ENCODE measurements at regions not wholly inside any gene's neighbourhood (a gene's known extent, or its start where the extent isn't known, plus 50 kb on each side); places are given as distances from the start of the nearest gene placed in this dataset.
"Not testable (repeated sequence)": the region's sequence is repeated elsewhere in the genome, so short reads cannot be mapped to it uniquely, and the experiment has no call there.

GRCh38 chr2:17133052-17133671 lies 385.1 kb downstream of the RAD51AP2 start:
- Histone ChIP-seq H3K79me2 (ENCODE audit: low read length) (no peaks in the 10 kb centered on the region), H3K9me3 (replicated peaks; ENCODE audit: insufficient read depth, low read length) (no peaks in the 10 kb centered on the region), H3K4me2 (ENCODE audit: low read depth, low read length) (no peak overlapping the region), H3K4me3 (ENCODE audit: low read length) (no peak overlapping the region), H3K4me1 (ENCODE audit: low read length) (no peaks in the 10 kb centered on the region), H2AFZ (ENCODE audit: low read length) (no peak overlapping the region), H3K27ac (ENCODE audit: low read length) (no peak overlapping the region), H3K27me3 (replicated peaks; ENCODE audit: insufficient read depth, low read length) (no peaks in the 10 kb centered on the region), H3K9me2 (replicated peaks; ENCODE audit: insufficient read depth, low read length) (no peaks in the 10 kb centered on the region), H3K36me3 (replicated peaks; ENCODE audit: insufficient read depth, low read length) (no peaks in the 10 kb centered on the region), H4K20me1 (ENCODE audit: insufficient read depth, low read length) (no peaks in the 10 kb centered on the region), H3K9ac (ENCODE audit: low read length) (no peak overlapping the region), H3F3A (ENCODE audit: insufficient read depth, low read length) (no peaks in the 10 kb centered on the region)
- no peak for DNase-seq
- TF ChIP-seq CTCF (IDR thresholded peaks at IDR 0.05; ENCODE audit: low read length), result no peak
- TF ChIP-seq EZH2phosphoT487 (IDR thresholded peaks at IDR 0.05; ENCODE audit: low read length), result no peak
- TF ChIP-seq EZH2 (optimal IDR thresholded peaks at IDR 0.05; ENCODE audit: low read depth, low read length), result no peak

- DNase-seq; H3K4me3 ChIP-seq (ENCODE audit: low read length); H3K9ac ChIP-seq (ENCODE audit: low read length); H3K9me3 ChIP-seq (replicated peaks; ENCODE audit: insufficient read depth, low read length); H3K4me2 ChIP-seq (ENCODE audit: low read depth, low read length); H4K20me1 ChIP-seq (ENCODE audit: insufficient read depth, low read length); H3K79me2 ChIP-seq (ENCODE audit: low read length); H3K9me2 ChIP-seq (replicated peaks; ENCODE audit: insufficient read depth, low read length); H3F3A ChIP-seq (ENCODE audit: insufficient read depth, low read length); H3K27ac ChIP-seq (ENCODE audit: low read length); H3K27me3 ChIP-seq (replicated peaks; ENCODE audit: insufficient read depth, low read length); H3K36me3 ChIP-seq (replicated peaks; ENCODE audit: insufficient read depth, low read length); H3K4me1 ChIP-seq (ENCODE audit: low read length); H2AFZ ChIP-seq (ENCODE audit: low read length): not testable (repeated sequence)
Measured at GRCh38 chr2:17130627-17131026, 387.6 kb downstream of the RAD51AP2 start.

- Histone ChIP-seq H2AFZ (ENCODE audit: low read length) (no peak overlapping the region), H3K4me2 (ENCODE audit: low read depth, low read length) (no peak overlapping the region)
- TF ChIP-seq EZH2 (optimal IDR thresholded peaks at IDR 0.05; ENCODE audit: low read depth, low read length) (no peak), CTCF (IDR thresholded peaks at IDR 0.05; ENCODE audit: low read length) (no peak), EZH2phosphoT487 (IDR thresholded peaks at IDR 0.05; ENCODE audit: low read length) (no peak)
Measured at GRCh38 chr2:17125989-17126620, 392.1 kb downstream of the RAD51AP2 start.

More at GRCh38 chr2:17125989-17126620, 392.1 kb downstream of the RAD51AP2 start:
- Histone ChIP-seq H3K4me3 (ENCODE audit: low read length) (no peak overlapping the region), H3K4me1 (ENCODE audit: low read length) (no peaks in the 10 kb centered on the region), H3K9ac (ENCODE audit: low read length) (no peak overlapping the region), H3K9me3 (replicated peaks; ENCODE audit: insufficient read depth, low read length) (no peaks in the 10 kb centered on the region), H4K20me1 (ENCODE audit: insufficient read depth, low read length) (no peaks in the 10 kb centered on the region), H3K27me3 (replicated peaks; ENCODE audit: insufficient read depth, low read length) (no peaks in the 10 kb centered on the region), H3K27ac (ENCODE audit: low read length) (no peak overlapping the region), H3K36me3 (replicated peaks; ENCODE audit: insufficient read depth, low read length) (no peaks in the 10 kb centered on the region), H3K79me2 (ENCODE audit: low read length) (no peaks in the 10 kb centered on the region), H3F3A (ENCODE audit: insufficient read depth, low read length) (no peaks in the 10 kb centered on the region), H3K9me2 (replicated peaks; ENCODE audit: insufficient read depth, low read length) (no peaks in the 10 kb centered on the region)
- no peak for DNase-seq
